Uterus (tissue), 3 donors: ENCODE measurements at regions not wholly inside any gene's neighbourhood (a gene's known extent, or its start where the extent isn't known, plus 50 kb on each side); places are given as distances from the start of the nearest gene placed in this dataset.

Experiments used
- DNase-seq, 2 donors: peaks; one replicate each; pipeline ENCODE4 v3.0.0-alpha.2; 2019 to 2020
- H3K27ac ChIP-seq, 2 donors: fragments of 200-600 bp; sonication (generic); 1 replicate in 1 of 2; 2 replicates in 1 of 2; pipeline ENCODE4 v1.5.1; 2016 to 2018
- H3K27me3 ChIP-seq, 2 donors: fragments of 200-600 bp; sonication (generic); one replicate each; pipeline ENCODE4 v1.5.1; 2018 to 2019; ENCODE audit warnings: control low read depth in 1 of 2
- H3K36me3 ChIP-seq, 2 donors: fragments of 200-600 bp; sonication (generic); one replicate each; pipeline ENCODE4 v1.5.1; 2019; ENCODE audit warnings: control low read depth in 1 of 2
- H3K4me1 ChIP-seq, 2 donors: fragments of 200-600 bp; sonication (generic); one replicate each; pipeline ENCODE4 v1.5.1; 2018 to 2019; ENCODE audit warnings: control low read depth in 1 of 2
- H3K4me3 ChIP-seq, 2 donors: fragments of 200-600 bp; sonication (generic); 1 replicate in 1 of 2; 2 replicates in 1 of 2; pipeline ENCODE4 v1.5.1; 2018 to 2019; ENCODE audit warnings: mild to moderate bottlenecking in 1 of 2
- H3K9me3 ChIP-seq, 2 donors: fragments of 200-600 bp; sonication (generic); one replicate each; pipeline ENCODE4 v1.5.1; 2019; ENCODE audit warnings: control low read depth in 1 of 2
- POLR2A ChIP-seq, 2 donors: fragments of 450-650 bp; IDR thresholded peaks; one replicate each; pipeline ENCODE4 v1.6.1; 2016; ENCODE audit warnings: antibody characterized with exemption in 2 of 2, mild to moderate bottlenecking in 1 of 2, moderate library complexity in 1 of 2
- intact Hi-C: fragments of 100-400 bp; cut with DNase I; formaldehyde crosslinking; loops from one replicate; pipeline ENCODE4 v1.15.1; 2023; ENCODE audit warnings: low total_unique reads
- TF ChIP-seq, protein P1 (sequence below), 4 experiments: fragments of 200-600 bp in 2 of 4; fragments of 450-650 bp in 2 of 4; sonication (generic) in 2 of 4; IDR thresholded peaks; one replicate each; pipeline ENCODE4 v1.5.1; 2016 to 2019; ENCODE audit warnings: antibody characterized with exemption in 4 of 4, mild to moderate bottlenecking in 2 of 4, moderate library complexity in 1 of 4
- donor health status: DM: yes; HTN: yes; CAD: no.

DNA sequence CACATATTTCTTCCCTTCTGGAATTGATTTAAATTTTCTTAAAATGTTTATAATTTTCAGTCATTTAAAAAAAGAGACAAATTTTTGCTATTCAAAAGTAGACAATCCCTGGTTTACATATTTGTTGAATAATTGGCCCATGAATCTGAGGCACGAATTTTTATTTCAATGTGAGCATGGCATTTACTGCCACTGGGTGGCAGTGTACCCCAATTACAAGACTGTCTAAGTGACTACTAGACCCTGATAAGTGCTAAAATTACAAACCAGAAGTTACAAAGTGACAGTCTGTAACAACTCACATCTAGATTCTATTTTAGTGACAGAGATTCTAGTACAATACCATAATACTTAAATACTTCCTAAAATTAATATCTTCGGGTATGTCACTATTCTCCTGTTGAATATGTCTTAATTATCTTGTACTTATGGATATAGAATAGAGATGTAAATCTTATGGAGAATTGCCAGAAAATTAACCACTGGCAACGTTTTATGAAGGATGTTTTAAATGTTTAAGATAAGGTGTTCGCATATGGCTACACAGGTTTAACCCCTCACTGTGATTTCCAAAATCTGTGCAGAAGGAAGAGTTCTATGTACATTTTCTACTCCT is 235.8 kb downstream of the MAP2K4 start:
- Histone ChIP-seq H3K4me1 (peaks cover 0 to 5% of the 10 kb centered on the region in 2 donors), H3K9me3 (no peaks in the 10 kb centered on the region), H3K27me3 (no peaks in the 10 kb centered on the region), H3K36me3 (no peaks in the 10 kb centered on the region), H3K4me3 (no peak overlapping the region), H3K27ac (no peak overlapping the region)
- TF ChIP-seq, protein P1, sequence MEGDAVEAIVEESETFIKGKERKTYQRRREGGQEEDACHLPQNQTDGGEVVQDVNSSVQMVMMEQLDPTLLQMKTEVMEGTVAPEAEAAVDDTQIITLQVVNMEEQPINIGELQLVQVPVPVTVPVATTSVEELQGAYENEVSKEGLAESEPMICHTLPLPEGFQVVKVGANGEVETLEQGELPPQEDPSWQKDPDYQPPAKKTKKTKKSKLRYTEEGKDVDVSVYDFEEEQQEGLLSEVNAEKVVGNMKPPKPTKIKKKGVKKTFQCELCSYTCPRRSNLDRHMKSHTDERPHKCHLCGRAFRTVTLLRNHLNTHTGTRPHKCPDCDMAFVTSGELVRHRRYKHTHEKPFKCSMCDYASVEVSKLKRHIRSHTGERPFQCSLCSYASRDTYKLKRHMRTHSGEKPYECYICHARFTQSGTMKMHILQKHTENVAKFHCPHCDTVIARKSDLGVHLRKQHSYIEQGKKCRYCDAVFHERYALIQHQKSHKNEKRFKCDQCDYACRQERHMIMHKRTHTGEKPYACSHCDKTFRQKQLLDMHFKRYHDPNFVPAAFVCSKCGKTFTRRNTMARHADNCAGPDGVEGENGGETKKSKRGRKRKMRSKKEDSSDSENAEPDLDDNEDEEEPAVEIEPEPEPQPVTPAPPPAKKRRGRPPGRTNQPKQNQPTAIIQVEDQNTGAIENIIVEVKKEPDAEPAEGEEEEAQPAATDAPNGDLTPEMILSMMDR (IDR thresholded peaks at IDR 0.05) = peak; percentile 75 to 83 (median 78)
- TF ChIP-seq POLR2A (IDR thresholded peaks at IDR 0.05) = no peak
- intact Hi-C loops = loop anchor here (5.0 kb wide), 1 partner anchor 411 kb away; the partner anchor contains the start of gene MYOCD
- peak; percentile 45 to 56 for DNase-seq

DNA sequence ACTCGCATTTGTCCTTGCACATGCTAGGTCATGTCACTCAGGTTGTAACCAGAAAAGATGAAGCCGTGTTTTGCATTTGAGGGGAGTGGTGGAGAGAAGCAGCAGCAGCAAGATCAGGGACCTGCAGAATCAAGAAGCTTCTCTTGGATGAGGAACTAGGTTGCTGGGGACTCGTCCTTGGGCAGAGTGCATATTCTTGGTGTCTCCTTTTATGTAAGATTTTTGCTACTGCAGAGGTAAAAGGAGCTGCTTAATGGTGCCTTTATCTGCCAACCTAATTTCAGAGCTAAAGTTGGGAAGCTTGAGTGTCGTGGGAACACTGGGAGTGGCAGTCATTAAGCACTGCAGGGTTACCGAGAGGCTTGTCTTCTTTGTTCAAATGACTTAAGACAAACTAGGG is 236.5 kb downstream of the MAP2K4 start:
- H3K4me3 ChIP-seq = no peak overlapping the region
- H3K27ac ChIP-seq = no peak overlapping the region
- TF ChIP-seq, protein P1 (IDR thresholded peaks at IDR 0.05) = no peak

DNA sequence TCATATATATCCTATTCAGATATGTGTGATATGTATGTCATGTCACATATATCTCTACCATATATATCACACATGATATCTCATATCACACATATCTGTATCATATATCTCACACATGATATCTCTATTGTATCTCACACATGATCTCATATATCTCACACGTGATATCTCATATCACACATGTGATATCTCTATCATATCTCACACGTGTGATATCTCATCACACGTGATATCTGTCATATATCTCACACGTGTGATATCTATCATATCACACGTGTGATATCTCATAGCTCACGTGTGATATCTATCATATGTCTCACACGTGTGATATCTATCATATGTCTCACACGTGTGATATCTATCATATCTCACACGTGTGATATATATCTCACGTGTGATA is 240.7 kb downstream of the MAP2K4 start:
- TF ChIP-seq, protein P1 (IDR thresholded peaks at IDR 0.05) = no peak
- TF ChIP-seq POLR2A (IDR thresholded peaks at IDR 0.05) = no peak
- no peak for DNase-seq
- intact Hi-C loops = no loop called here
- Histone ChIP-seq H3K36me3 (no peaks in the 10 kb centered on the region), H3K9me3 (no peaks in the 10 kb centered on the region), H3K4me3 (no peak overlapping the region), H3K27ac (no peak overlapping the region), H3K4me1 (peaks cover 0 to 4% of the 10 kb centered on the region in 2 donors), H3K27me3 (no peaks in the 10 kb centered on the region)

More for the DNA sequence above, 236.5 kb downstream of the MAP2K4 start:
- DNase-seq = no peak
- H3K36me3 ChIP-seq = no peaks in the 10 kb centered on the region
- no peaks in the 10 kb centered on the region for H3K27me3 ChIP-seq
- no peaks in the 10 kb centered on the region for H3K9me3 ChIP-seq
- H3K4me1 ChIP-seq = peaks cover 0 to 5% of the 10 kb centered on the region in 2 donors
- intact Hi-C loops = loop anchor here (5.0 kb wide), 1 partner anchor 410 kb away; the partner anchor contains the start of gene MYOCD

DNA sequence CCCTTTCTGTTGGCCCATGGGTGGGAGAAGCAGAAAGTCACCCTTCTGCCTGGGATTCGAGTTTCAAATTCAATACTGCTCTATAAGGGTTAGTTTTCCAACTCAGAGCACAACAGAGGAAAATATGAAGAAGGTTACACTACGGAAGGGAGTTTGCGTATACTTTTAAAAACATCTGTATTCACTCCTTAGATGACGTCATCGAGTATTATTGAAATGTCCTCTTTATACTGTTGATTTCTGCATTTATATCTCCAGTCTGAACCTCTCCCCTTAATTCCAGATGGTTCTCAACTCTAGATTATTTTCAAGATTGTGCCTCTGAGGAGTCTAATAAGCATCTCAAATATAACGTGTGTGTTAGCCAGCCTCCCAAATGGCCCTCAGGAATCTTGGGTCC is 249.1 kb downstream of the MAP2K4 start:
- Histone ChIP-seq H3K4me1 (no peaks in the 10 kb centered on the region), H3K27me3 (no peaks in the 10 kb centered on the region), H3K36me3 (no peaks in the 10 kb centered on the region), H3K27ac (no peak overlapping the region), H3K4me3 (no peak overlapping the region), H3K9me3 (no peaks in the 10 kb centered on the region)
- intact Hi-C loops = no loop called here
- no peak for TF ChIP-seq POLR2A (IDR thresholded peaks at IDR 0.05)
- TF ChIP-seq, protein P1 (IDR thresholded peaks at IDR 0.05) = no peak
- no peak for DNase-seq

DNA sequence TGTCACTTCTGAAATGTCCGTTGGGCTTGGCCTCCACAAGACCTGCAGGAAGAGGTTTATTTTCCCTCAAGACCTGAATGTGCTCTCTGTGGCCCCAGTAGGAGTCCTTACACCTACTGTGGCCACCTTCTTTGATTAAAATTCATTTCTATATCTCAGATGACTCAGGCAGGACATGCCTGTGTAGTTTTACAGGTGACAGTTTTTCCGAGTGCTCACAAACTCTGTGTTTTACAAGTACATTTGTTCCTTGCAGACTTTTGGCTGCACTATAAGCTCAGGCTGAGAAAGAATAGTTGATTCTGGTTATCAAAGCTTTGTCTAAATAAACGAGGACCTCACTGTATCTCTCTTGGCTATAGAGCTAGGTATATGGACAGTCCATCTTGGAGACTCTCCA is 257.1 kb downstream of the MAP2K4 start:
- Histone ChIP-seq H3K27me3 (no peaks in the 10 kb centered on the region), H3K27ac (no peak overlapping the region), H3K36me3 (no peaks in the 10 kb centered on the region), H3K4me3 (no peak overlapping the region), H3K4me1 (no peaks in the 10 kb centered on the region), H3K9me3 (no peaks in the 10 kb centered on the region)
- intact Hi-C loops = no loop called here
- TF ChIP-seq, protein P1 (IDR thresholded peaks at IDR 0.05) = no peak
- no peak for DNase-seq
